RCC 7860 (cell line): ENCODE measurements at regions not wholly inside any gene's neighbourhood (a gene's known extent, or its start where the extent isn't known, plus 50 kb on each side); places are given as distances from the start of the nearest gene placed in this dataset.
"Not testable (repeated sequence)": the region's sequence is repeated elsewhere in the genome, so short reads cannot be mapped to it uniquely, and the experiment has no call there.

ENCODE experiments used
- DNase-seq: peaks from one replicate; pipeline ENCODE4 v3.0.0-alpha.2; 2015; ENCODE audit warnings: low spot score
- FAIRE-seq: peaks from 2 replicates; lab custom pipeline; 2012; peaks lifted over from hg19 to GRCh38; lab: Jason Lieb, UNC

GRCh38 chr4:159545556-159545955 lies 442.7 kb downstream of the RAPGEF2 start:
- DNase-seq: no peak
- no peak for FAIRE-seq

GRCh38 chr4:159547645-159548308 lies 444.9 kb downstream of the RAPGEF2 start:
- FAIRE-seq (no peak), DNase-seq (no peak)

GRCh38 chr4:159549098-159549518 lies 446.2 kb downstream of the RAPGEF2 start:
- no peak for FAIRE-seq
- no peak for DNase-seq

GRCh38 chr4:159551281-159551680 lies 448.4 kb downstream of the RAPGEF2 start:
- no peak for FAIRE-seq
- DNase-seq: no peak

DNA sequence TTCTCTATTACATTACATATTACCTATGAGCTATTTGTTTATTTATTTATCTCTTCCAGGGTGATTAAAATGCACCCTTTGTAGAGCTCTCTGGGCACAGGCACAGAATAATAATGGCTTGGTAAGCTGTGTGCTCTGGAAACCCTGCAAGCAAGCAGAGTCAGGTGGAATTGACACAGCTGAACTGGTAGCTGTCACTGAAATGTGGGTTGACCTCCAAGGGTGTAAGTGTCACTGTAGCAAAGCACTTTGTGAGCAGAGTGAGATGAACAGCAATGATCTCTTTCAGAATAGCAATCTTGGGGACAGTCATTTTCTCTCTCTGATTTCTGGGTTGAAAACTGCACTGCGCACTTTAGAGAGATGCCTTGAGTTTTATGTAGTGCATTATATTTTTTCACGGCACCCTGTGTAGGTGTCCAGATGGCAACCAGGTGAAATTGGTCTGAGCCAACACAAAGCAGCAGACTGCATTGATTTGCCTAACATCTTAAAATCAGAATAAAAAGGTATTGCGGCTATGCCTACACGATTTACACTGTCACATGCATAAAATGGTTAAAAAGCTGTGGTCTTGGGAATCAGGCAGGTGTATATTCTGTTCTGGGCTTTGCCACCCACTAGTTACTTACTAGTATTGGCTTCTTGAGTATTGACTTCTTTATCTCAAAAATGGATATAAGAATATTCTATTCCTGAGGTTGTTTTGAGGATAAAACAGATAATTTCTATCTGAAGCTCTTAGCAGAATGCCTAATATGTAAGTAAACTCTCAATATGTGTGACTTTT lies 450.3 kb downstream of the RAPGEF2 start:
- DNase-seq: no peak
- FAIRE-seq: no peak

DNA sequence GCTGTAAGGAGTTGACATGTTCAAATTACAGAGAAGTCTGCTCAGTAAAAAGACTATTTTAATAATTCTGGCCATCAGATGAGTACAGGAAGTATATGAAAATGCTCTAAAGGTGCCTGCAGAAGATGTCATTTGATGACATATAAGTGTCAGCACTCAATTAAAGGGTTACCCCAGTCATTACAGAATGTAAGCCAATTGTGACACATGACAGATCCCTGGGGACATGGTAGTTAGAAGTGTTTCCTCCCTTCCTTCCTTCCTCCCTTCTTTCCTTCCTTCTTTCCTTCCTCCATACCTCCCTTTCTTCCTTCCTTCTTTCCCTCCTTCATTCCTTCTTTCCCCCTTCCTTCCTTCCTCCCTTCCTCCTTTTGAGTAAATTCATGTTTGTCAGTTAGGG lies 453.0 kb downstream of the RAPGEF2 start:
- DNase-seq: no peak
- FAIRE-seq: no peak

DNA sequence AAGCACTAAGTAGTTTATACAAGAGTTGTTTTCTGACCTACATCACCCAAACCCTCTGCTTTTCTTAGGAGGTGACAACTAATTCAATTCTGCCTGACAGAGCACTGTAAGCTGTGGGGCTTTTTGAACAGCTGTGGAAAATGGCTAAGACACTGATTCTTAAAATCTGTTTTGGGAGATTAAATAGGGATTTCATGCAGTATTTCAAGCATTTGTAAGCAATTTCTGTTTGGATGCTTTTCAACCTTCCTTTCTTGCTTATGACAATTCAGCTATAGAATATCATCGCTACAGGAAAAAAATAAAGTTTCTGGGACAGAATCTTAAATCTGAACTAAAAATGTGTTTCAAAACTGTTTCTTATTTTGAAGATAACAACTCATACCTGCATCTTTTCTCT lies 459.5 kb downstream of the RAPGEF2 start:
- no peak for FAIRE-seq

DNA sequence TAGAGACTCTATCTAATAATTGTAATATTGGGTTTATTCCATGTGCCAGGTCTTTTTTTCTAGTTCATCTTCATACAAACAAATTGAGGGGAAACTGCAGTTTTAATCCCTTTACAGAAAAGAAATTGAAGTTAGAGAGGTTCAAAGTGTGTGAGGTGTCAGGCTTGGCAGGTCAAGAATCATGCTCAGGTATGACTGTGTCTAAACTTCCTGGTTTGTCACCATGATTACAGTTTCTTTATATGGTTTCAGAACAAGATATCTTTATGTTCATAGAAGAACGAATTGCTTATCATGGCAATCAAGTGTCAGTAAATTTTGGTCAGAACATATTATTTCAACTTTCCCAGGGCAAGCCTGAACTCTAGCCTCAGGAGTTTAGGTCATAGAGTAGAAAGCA lies 460.4 kb downstream of the RAPGEF2 start:
- FAIRE-seq: no peak
- no peak for DNase-seq

More for the DNA sequence above, 459.5 kb downstream of the RAPGEF2 start:
- DNase-seq: no peak

- DNase-seq: no peak
- FAIRE-seq: no peak
These were observed 461.7 kb downstream of the RAPGEF2 start for GRCh38 chr4:159564615-159565014.

DNA sequence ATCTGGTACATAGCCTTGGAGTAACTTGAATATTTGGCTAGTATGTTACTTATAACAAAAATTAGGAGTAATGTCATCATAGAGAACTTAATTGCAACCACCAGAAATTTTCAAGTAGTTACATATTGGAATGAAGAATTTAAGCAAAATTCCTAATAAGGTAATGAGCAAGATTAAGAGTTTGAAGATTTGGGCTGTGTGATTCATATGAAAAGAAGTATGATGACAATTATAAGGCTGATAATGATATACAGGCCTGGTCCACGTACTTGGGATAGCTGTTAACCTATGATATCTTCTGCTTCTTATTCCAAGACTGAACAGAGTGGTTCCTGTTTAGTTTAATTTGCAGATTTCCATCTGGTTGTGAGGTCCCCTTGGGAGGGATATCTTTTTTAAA lies 463.9 kb downstream of the RAPGEF2 start:
- DNase-seq: no peak
- FAIRE-seq: no peak

DNA sequence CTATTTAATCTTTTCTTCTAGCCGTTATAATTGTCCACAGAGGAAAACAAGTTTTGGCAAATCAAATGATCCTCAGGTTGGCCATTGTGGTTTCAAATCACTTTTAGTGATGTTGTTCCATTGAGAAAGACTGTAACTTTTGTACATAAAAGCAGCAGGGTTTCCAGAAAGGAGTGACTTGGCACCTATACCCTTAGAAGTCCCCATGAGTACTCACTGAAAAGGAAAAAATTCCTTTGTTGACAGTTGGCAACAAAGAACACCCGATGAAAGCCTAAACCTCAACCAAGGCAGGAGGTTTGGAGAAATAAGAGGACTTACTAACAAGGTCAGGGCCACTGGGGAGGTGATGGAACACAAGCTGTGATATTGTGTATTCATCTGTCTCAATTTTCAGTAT lies 474.4 kb downstream of the RAPGEF2 start:
- DNase-seq (no peak), FAIRE-seq (no peak)

- FAIRE-seq (no peak), DNase-seq (no peak)
These were observed 479.8 kb downstream of the RAPGEF2 start for GRCh38 chr4:159582685-159583084.

DNA sequence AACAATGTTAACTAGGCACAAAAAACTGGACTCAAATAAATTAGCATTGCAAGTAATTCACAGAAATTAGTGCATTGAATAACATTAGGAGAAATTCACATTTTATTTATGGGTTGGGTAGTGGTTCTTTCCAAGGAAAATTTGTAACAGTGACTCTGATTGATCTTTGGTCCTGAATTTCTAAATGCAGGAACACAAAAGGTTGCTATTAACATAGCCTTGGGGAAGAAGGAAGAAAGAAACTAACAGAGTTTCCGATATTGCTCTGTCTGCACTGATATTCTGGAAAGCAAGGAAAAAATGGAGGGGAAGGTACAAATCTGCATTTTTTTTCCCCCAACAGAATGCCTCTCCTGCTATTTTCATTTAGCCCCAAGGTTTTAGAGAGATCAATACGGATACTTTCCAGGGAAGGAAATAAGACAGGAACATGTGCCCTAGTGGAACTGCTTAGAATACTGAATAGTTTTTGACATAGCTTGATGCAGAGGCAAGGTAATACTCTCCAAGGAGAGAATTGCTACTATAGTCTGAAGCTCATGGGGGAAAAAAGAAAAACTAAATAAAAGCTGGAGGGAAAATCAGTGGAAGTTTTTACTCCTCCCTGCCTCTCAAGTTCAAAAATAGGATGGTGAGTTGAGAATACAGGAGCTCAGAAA lies 490.1 kb downstream of the RAPGEF2 start:
- no peak for FAIRE-seq

GRCh38 chr4:159593681-159594080 lies 490.8 kb downstream of the RAPGEF2 start:
- no peak for FAIRE-seq
- no peak for DNase-seq

More for the DNA sequence above, 490.1 kb downstream of the RAPGEF2 start:
- no peak for DNase-seq

DNA sequence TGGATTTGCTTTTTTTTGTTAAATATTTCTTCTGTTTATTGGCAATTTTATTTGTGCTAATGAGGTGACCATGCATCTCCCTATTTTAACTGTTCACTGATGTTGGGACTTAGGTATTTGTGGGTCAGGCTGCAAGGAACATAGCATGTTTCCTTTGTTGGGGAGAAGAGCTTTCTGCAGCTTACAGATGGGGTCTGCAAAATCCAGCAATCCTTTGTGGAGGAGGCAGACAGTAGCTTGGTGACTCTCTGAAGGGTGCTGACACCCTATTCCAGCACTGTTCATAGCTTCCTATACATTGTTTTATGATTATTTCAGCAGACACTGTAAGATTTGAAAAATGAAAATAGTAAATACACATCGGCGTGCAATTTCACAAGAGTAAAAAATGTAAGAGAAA lies 491.7 kb downstream of the RAPGEF2 start:
- FAIRE-seq (no peak), DNase-seq (no peak)

DNA sequence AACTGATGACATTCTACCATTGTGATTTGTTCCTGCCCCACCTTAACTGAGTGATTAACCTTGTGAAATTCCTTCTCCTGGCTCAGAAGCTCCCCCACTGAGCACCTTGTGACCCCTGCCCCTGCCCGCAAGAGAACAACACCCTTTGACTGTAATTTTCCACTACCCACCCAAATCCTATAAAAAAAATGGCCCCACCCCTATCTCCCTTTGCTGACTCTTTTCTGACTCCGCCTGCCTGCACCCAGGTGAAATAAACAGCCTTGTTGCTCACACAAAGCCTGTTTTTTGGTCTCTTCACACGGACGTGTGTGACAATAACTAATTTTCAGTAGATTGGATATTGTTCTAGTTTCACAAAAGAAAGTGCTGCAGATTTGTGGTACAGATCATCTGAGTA lies 492.2 kb downstream of the RAPGEF2 start:
- DNase-seq, FAIRE-seq: not testable (repeated sequence)

DNA sequence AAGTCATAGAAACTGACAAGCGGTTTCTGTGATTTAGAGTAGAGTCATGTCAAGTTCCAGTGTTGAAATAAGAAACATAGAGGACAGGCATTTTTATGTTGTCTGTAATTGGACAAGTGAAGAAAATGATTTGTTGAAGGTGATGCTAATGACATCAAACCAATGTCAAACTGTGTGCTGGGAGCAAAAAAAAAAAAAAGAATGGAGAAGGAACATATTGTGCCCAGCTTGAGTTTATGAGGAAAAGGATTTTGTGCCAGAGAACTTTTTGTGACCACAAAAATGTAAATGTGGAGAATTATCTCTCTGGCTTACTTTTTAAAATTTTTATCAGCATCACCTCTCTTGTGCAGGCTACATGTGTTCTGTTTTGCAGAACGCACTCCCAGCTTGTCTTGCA lies 495.7 kb downstream of the RAPGEF2 start:
- DNase-seq: no peak

DNA sequence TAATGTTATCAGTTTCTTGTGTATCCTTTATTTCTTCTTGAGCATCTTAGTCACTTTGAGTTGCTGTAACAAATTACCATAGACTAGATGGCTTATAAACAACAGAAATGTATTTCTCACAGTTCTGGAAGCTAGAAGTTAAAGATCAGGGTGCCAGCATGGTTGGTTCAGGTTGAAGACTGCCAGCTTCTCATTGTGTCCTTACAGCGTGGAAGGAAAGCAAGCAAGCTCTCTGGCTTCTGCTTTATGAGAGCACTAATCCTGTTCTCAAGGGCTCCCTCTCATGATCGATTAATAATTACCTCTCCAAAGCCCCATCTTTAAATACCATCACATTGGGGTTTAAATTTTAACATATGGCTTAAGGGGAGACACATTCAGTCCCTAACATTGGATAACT lies 497.2 kb downstream of the RAPGEF2 start:
- no peak for FAIRE-seq
- no peak for DNase-seq

More for the DNA sequence above, 495.7 kb downstream of the RAPGEF2 start:
- no peak for FAIRE-seq

GRCh38 chr4:159604781-159605180 lies 501.9 kb downstream of the RAPGEF2 start:
- DNase-seq (no peak), FAIRE-seq (no peak)

GRCh38 chr4:159606835-159607234 lies 504.0 kb downstream of the RAPGEF2 start:
- DNase-seq (peak; percentile 5), FAIRE-seq (no peak)

DNA sequence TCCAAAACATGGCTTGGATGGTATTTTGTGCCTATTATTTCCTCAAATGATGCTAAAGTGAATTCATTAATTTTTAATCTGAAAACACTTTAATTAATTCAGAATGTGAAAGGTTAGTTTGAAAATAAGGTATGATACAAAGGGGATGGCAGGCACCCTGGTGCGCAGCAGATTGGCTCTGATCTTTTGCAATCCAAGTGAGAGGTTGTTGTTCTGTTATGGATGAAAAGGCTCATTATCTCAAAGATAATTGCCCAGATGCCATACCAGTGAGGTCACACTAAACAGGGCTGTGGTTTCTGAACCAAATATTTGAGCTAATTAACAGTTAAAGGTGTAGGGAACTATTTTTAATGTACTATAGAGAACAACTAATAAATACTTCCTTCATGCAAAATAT lies 504.9 kb downstream of the RAPGEF2 start:
- DNase-seq (no peak), FAIRE-seq (no peak)

- FAIRE-seq (no peak), DNase-seq (no peak)
These were observed 505.6 kb downstream of the RAPGEF2 start for GRCh38 chr4:159608436-159608835.
